ENCODE measurements at regions not wholly inside any gene's neighbourhood (a gene's known extent, or its start where the extent isn't known, plus 50 kb on each side); places are given as distances from the start of the nearest gene placed in this dataset.

DNA sequence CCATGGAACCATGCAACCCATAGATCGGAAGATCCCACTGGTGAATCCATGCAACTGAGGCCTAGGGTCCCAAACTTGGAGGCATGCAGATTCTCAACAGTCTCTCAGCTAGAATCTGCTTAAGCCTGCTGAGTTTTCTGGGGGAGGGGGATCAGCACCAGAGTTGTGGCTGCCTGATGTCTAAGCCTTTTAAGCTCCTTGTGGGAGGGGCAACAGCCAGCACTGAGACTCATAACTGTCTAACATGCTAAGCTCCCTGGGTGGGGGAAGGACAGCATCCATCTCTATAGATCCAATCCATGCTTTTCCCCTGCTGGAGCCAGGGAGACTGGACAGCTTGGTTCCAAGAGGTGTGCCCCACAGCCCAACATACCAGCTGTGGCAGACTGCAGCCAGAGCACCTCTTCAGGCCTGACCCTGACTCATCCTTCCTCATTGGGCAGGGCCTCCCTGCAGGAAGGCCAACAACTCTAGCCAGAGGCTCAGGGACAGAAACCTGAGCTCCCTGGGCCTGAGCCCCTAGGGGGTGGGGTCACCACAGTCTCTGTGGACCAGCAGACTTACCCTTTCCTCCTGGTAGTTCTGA is 300.1 kb upstream of the SLC7A11 start:
- no peaks in the 10 kb centered on the region for H3K36me3 ChIP-seq (replicated peaks in 1 of 2; ENCODE audit: insufficient read depth in 1 of 2, low read depth in 2 of 2)
- H3K4me1 ChIP-seq = no peaks in the 10 kb centered on the region
- DNase-seq = no peak
- no peaks in the 10 kb centered on the region for H3K27me3 ChIP-seq
- intact Hi-C loops (cut with DNase I) = no loop called here
- no peak for TF ChIP-seq POLR2A (IDR thresholded peaks at IDR 0.05)
- TF ChIP-seq, protein P1, sequence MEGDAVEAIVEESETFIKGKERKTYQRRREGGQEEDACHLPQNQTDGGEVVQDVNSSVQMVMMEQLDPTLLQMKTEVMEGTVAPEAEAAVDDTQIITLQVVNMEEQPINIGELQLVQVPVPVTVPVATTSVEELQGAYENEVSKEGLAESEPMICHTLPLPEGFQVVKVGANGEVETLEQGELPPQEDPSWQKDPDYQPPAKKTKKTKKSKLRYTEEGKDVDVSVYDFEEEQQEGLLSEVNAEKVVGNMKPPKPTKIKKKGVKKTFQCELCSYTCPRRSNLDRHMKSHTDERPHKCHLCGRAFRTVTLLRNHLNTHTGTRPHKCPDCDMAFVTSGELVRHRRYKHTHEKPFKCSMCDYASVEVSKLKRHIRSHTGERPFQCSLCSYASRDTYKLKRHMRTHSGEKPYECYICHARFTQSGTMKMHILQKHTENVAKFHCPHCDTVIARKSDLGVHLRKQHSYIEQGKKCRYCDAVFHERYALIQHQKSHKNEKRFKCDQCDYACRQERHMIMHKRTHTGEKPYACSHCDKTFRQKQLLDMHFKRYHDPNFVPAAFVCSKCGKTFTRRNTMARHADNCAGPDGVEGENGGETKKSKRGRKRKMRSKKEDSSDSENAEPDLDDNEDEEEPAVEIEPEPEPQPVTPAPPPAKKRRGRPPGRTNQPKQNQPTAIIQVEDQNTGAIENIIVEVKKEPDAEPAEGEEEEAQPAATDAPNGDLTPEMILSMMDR (IDR thresholded peaks at IDR 0.05) = no peak
- no peaks in the 10 kb centered on the region for H3K9me3 ChIP-seq
- no peak overlapping the region for H3K27ac ChIP-seq
- H3K4me3 ChIP-seq = no peak overlapping the region
- 78 to 90% methylated on average over 1 of the region's 1 CpG for WGBS, 2 donors
- ATAC-seq = no peak

DNA sequence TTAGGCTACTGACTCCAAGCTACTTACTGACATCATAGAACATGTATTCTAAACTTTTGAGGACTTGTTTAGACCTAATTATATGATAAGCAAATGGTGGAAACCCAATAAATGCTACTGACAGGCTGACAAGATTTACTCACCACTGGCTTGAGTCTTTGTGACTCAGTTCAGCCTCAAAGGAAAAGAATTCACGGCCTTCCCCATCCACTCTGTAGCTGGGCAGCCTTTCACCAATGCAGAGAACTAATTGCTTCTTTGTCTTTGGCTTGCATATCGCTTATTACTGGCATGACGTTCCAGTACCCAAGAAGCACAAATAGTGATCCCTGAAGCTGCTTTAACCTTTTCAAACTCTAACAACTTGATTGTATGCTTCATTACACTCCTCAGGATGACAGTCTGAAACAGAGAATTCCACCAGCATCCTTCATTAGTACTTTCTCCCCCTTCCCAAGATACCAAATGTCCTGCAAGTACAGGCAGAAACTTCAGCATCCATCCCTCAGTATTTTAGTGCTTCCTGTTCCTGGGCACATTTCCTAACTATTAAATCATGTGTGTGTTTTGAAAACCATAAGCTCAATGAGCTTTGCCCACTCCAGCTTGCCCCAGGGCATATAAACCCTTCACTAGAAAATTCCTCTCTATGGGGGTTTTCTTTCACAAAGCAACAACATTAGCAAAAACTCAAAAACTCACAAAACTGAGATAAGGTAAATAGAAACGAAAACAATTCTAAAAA is 298.1 kb upstream of the SLC7A11 start:
- WGBS, 2 donors = 67 to 72% methylated on average over 4 of the region's 4 CpGs
- ATAC-seq = no peak
- no peak for TF ChIP-seq POLR2A (IDR thresholded peaks at IDR 0.05)
- TF ChIP-seq, protein P1 (IDR thresholded peaks at IDR 0.05) = no peak

DNA sequence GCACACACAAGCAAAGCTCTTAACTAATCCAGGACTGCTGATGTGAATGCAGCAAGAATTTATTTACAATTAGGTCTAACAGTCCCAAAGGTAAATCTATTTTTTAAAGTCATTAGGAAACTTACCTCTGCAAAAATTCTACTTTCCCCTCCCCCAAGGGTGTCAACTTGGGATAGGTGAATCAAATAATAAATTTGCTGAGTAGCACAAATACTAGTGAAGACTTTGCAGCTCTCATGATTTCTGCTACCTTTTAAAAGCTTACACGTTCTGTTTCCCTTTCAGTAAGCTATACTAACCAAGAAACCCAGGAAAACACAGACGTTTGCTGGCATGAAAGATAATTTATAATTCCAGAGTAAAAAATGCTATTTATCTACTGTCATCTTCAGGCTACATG is 296.6 kb upstream of the SLC7A11 start:
- no peak for TF ChIP-seq POLR2A (IDR thresholded peaks at IDR 0.05)
- TF ChIP-seq, protein P1 (IDR thresholded peaks at IDR 0.05) = no peak
- Histone ChIP-seq H3K36me3 (replicated peaks in 1 of 2; ENCODE audit: insufficient read depth in 1 of 2, low read depth in 2 of 2) (no peaks in the 10 kb centered on the region), H3K9me3 (no peaks in the 10 kb centered on the region), H3K27ac (no peak overlapping the region), H3K4me3 (no peak overlapping the region), H3K4me1 (no peaks in the 10 kb centered on the region), H3K27me3 (no peaks in the 10 kb centered on the region)
- no peak for DNase-seq
- WGBS, 2 donors = 23 to 25% methylated on average over 2 of the region's 2 CpGs
- intact Hi-C loops (cut with DNase I) = no loop called here
- no peak for ATAC-seq

More for the DNA sequence above, 298.1 kb upstream of the SLC7A11 start:
- Histone ChIP-seq H3K4me3 (no peak overlapping the region), H3K27ac (no peak overlapping the region), H3K9me3 (no peaks in the 10 kb centered on the region), H3K36me3 (replicated peaks in 1 of 2; ENCODE audit: insufficient read depth in 1 of 2, low read depth in 2 of 2) (no peaks in the 10 kb centered on the region), H3K27me3 (no peaks in the 10 kb centered on the region), H3K4me1 (no peaks in the 10 kb centered on the region)
- no peak for DNase-seq
- intact Hi-C loops (cut with DNase I) = no loop called here

DNA sequence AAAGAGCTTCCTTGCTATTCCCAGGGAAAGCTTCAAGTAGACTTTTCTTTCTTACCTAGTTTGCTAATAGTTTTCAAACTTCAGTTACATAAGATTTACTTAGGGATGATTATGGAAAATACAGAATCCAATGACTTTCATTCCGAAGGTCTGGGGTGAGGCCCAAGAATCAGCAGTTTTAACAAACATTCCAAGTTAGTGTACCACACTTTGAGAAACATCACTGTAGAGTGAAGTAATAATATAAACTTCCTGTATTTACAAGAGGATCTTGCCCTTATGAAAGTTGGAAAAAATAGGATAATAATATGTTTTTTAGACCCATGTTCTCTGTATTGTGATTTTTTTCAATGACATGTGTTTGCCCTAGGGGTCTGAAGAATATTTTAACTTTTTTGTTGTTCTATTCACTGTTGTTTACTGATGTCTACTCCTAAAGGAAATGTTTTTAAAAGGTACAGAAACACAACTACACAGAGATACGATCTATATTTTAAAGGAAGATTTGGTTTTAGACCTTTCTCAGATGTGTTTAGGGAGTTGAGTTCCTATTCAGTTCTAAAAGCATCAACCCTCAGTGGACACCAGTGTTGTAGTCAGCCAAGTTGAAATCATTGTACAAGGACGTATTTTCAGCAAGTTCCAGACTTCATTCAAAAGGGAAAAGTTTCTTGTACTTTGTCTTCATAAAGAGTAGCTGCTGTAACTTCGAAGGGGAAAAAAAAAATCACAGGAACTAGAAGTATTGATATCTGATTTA is 295.8 kb upstream of the SLC7A11 start:
- ATAC-seq (no peak), DNase-seq (no peak)
- H3K27ac ChIP-seq = no peak overlapping the region
- H3K4me3 ChIP-seq = no peak overlapping the region
- H3K27me3 ChIP-seq = no peaks in the 10 kb centered on the region
- TF ChIP-seq, protein P1 (IDR thresholded peaks at IDR 0.05) = no peak
- no peak for TF ChIP-seq POLR2A (IDR thresholded peaks at IDR 0.05)
- H3K9me3 ChIP-seq = no peaks in the 10 kb centered on the region
- H3K36me3 ChIP-seq (replicated peaks in 1 of 2; ENCODE audit: insufficient read depth in 1 of 2, low read depth in 2 of 2) = no peaks in the 10 kb centered on the region
- H3K4me1 ChIP-seq = no peaks in the 10 kb centered on the region
- 52 to 57% methylated on average over 4 of the region's 4 CpGs for WGBS, 2 donors
- intact Hi-C loops (cut with DNase I) = no loop called here
